Mesendoderm (in vitro differentiated cells): ENCODE measurements at regions not wholly inside any gene's neighbourhood (a gene's known extent, or its start where the extent isn't known, plus 50 kb on each side); places are given as distances from the start of the nearest gene placed in this dataset.
A peak's percentile ranks its signal among the peaks of the same experiment; 100 is the strongest.

Source experiments
- DNase-seq: peaks from one replicate; pipeline ENCODE4 v3.0.0; 2013
- H2AK5ac ChIP-seq: 2 replicates; pipeline ENCODE4 v1.6.1; 2013; ENCODE audit warnings: low read length, inconsistent platforms
- H2BK120ac ChIP-seq: 2 replicates; pipeline ENCODE4 v1.6.1; 2013; ENCODE audit warnings: low read depth, mild to moderate bottlenecking, low read length, moderate library complexity, mixed read lengths
- H2BK15ac ChIP-seq: replicated peaks from 2 replicates; pipeline ENCODE4 v1.6.1; 2013; ENCODE audit warnings: low read depth, mild to moderate bottlenecking, moderate library complexity
- H2BK5ac ChIP-seq: 2 replicates; pipeline ENCODE4 v1.6.1; 2013; ENCODE audit warnings: low read length, inconsistent platforms
- H3K18ac ChIP-seq: 2 replicates; pipeline ENCODE4 v1.6.1; 2013; ENCODE audit warnings: mild to moderate bottlenecking, low read length, mixed read lengths
- H3K23ac ChIP-seq: one replicate; pipeline ENCODE4 v1.6.1; 2013; ENCODE audit warnings: low read length
- H3K27ac ChIP-seq: 2 replicates; pipeline ENCODE4 v1.5.1; 2013; ENCODE audit warnings: low read depth, mild to moderate bottlenecking, inconsistent platforms, low read length, moderate library complexity
- H3K27me3 ChIP-seq: 2 replicates; pipeline ENCODE4 v1.6.1; 2013; ENCODE audit warnings: low read length, control low read depth, mild to moderate bottlenecking, inconsistent platforms; ENCODE audit not compliant: insufficient read depth, poor library complexity
- H3K36me3 ChIP-seq: 2 replicates; pipeline ENCODE4 v1.6.1; 2013; ENCODE audit warnings: low read length, inconsistent platforms; ENCODE audit not compliant: control insufficient read depth, insufficient read depth
- H3K4ac ChIP-seq: one replicate; pipeline ENCODE4 v1.6.1; 2013; ENCODE audit warnings: low read depth, mild to moderate bottlenecking, low read length, moderate library complexity
- H3K4me1 ChIP-seq: 2 replicates; pipeline ENCODE4 v1.6.1; 2013; ENCODE audit warnings: low read depth, low read length, inconsistent platforms; ENCODE audit not compliant: control insufficient read depth
- H3K4me2 ChIP-seq: 2 replicates; pipeline ENCODE4 v1.6.1; 2013; ENCODE audit warnings: low read length
- H3K4me3 ChIP-seq: 2 replicates; pipeline ENCODE4 v1.5.1; 2013; ENCODE audit warnings: mild to moderate bottlenecking, low read length
- H3K56ac ChIP-seq: one replicate; pipeline ENCODE4 v1.6.1; 2013; ENCODE audit warnings: low read length
- H3K79me1 ChIP-seq: 2 replicates; pipeline ENCODE4 v1.6.1; 2013; ENCODE audit warnings: low read length, inconsistent platforms
- H3K79me2 ChIP-seq: 2 replicates; pipeline ENCODE4 v1.6.1; 2013; ENCODE audit warnings: mild to moderate bottlenecking, low read length; ENCODE audit not compliant: control insufficient read depth, insufficient read depth
- H3K9ac ChIP-seq: 2 replicates; pipeline ENCODE4 v1.6.1; 2013; ENCODE audit warnings: low read length, inconsistent platforms
- H4K5ac ChIP-seq: one replicate; pipeline ENCODE4 v1.6.1; 2013; ENCODE audit warnings: low read length
- H4K8ac ChIP-seq: one replicate; pipeline ENCODE4 v1.6.1; 2013; ENCODE audit warnings: low read depth, mild to moderate bottlenecking, control low read depth, low read length, moderate library complexity
- WGBS: extraction: QIAGEN DNeasy Blood & Tissue Kit; methylation state at CpG from one replicate; pipeline ENCODE4 v1.1.7; 2013; ENCODE audit warnings: low lambda C conversion rate, missing lambda C conversion rate; ENCODE audit not compliant: insufficient coverage; ENCODE audit errors: extremely low coverage; 5-methylcytosine and 5-hydroxymethylcytosine counted together

DNA sequence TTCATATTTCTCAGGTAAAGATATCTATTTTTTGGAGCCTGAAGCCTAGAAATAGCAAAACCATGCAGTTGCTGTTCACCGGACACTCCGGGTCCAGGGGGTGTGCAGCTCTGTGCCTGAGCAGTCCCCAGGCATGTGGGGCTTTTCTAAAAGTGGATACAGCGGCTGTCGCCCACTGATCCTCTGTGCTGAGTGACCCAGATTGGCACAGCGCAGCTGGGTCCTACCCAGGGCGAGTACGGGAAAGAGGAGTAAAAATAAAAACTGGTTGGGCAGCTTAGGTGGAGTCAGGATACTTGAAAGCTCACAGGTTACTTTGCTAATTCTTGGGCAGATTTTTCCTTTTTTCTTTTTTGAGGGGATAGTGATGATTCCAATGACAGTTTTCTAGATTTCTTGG, 118.8 kb downstream of the UCHL1 start:
- Histone ChIP-seq H3K4me3 (no peak overlapping the region), H3K23ac (no peak overlapping the region), H2BK120ac (no peak overlapping the region), H3K4me1 (no peaks in the 10 kb centered on the region), H3K27me3 (no peaks in the 10 kb centered on the region), H3K18ac (no peak overlapping the region), H3K36me3 (no peaks in the 10 kb centered on the region), H4K5ac (no peak overlapping the region), H3K4ac (no peak overlapping the region), H2AK5ac (no peak overlapping the region), H2BK15ac (no peak overlapping the region), H3K79me1 (no peaks in the 10 kb centered on the region), H3K4me2 (no peak overlapping the region), H4K8ac (no peak overlapping the region), H2BK5ac (no peak overlapping the region), H3K79me2 (no peaks in the 10 kb centered on the region), H3K27ac (no peak overlapping the region), H3K56ac (no peak overlapping the region), H3K9ac (no peak overlapping the region)
- WGBS, result no CpG with 5 or more reads among the region's 7 CpGs
- DNase-seq, result no peak

GRCh38 chr4:41377196-41377595, 120.5 kb downstream of the UCHL1 start:
- whole genome bisulfite sequencing, result no CpG with 5 or more reads among the region's 3 CpGs
- no peaks in the 10 kb centered on the region for H3K36me3 ChIP-seq

GRCh38 chr4:41379230-41379629, 122.5 kb downstream of the UCHL1 start:
- no peak overlapping the region for H3K4ac ChIP-seq
- no peak for DNase-seq
- no CpG with 5 or more reads among the region's 1 CpG for WGBS

More at GRCh38 chr4:41377196-41377595, 120.5 kb downstream of the UCHL1 start:
- no peak for DNase-seq
- Histone ChIP-seq H3K23ac (no peak overlapping the region), H3K4me2 (no peak overlapping the region), H3K27ac (no peak overlapping the region), H2BK15ac (no peak overlapping the region), H2BK120ac (no peak overlapping the region), H3K79me1 (no peaks in the 10 kb centered on the region), H4K8ac (no peak overlapping the region), H2AK5ac (no peak overlapping the region), H2BK5ac (no peak overlapping the region), H3K79me2 (no peaks in the 10 kb centered on the region), H3K4me1 (no peaks in the 10 kb centered on the region), H3K18ac (no peak overlapping the region), H4K5ac (no peak overlapping the region), H3K9ac (no peak overlapping the region), H3K27me3 (no peaks in the 10 kb centered on the region), H3K4me3 (no peak overlapping the region), H3K56ac (no peak overlapping the region), H3K4ac (no peak overlapping the region)

GRCh38 chr4:41380511-41381157, 123.9 kb downstream of the UCHL1 start:
- no peak overlapping the region for H3K9ac ChIP-seq
- no peak overlapping the region for H3K56ac ChIP-seq
- no peaks in the 10 kb centered on the region for H3K79me1 ChIP-seq
- H2BK120ac ChIP-seq, result no peak overlapping the region
- no peak overlapping the region for H3K4ac ChIP-seq
- H3K23ac ChIP-seq, result no peak overlapping the region
- no peak overlapping the region for H3K4me2 ChIP-seq
- H3K4me1 ChIP-seq, result no peaks in the 10 kb centered on the region
- H2BK5ac ChIP-seq, result no peak overlapping the region
- no peak overlapping the region for H3K18ac ChIP-seq
- 100% methylated on average over 1 of the region's 1 CpG for WGBS
- DNase-seq, result no peak
- H2AK5ac ChIP-seq, result no peak overlapping the region
- H3K27ac ChIP-seq, result no peak overlapping the region
- no peak overlapping the region for H4K8ac ChIP-seq
- H3K27me3 ChIP-seq, result no peaks in the 10 kb centered on the region
- no peak overlapping the region for H2BK15ac ChIP-seq
- H3K4me3 ChIP-seq, result no peak overlapping the region
- no peaks in the 10 kb centered on the region for H3K36me3 ChIP-seq
- H4K5ac ChIP-seq, result no peak overlapping the region
- no peaks in the 10 kb centered on the region for H3K79me2 ChIP-seq

More at GRCh38 chr4:41379230-41379629, 122.5 kb downstream of the UCHL1 start:
- Histone ChIP-seq H2BK120ac (no peak overlapping the region), H3K27me3 (no peaks in the 10 kb centered on the region), H3K18ac (no peak overlapping the region), H2BK15ac (no peak overlapping the region), H3K9ac (no peak overlapping the region), H3K4me3 (no peak overlapping the region), H4K8ac (no peak overlapping the region), H2AK5ac (no peak overlapping the region), H3K56ac (no peak overlapping the region), H3K4me2 (no peak overlapping the region), H3K27ac (no peak overlapping the region), H3K79me1 (no peaks in the 10 kb centered on the region), H2BK5ac (no peak overlapping the region), H4K5ac (no peak overlapping the region), H3K23ac (no peak overlapping the region), H3K79me2 (no peaks in the 10 kb centered on the region), H3K4me1 (no peaks in the 10 kb centered on the region), H3K36me3 (no peaks in the 10 kb centered on the region)

- Histone ChIP-seq H2BK120ac (no peak overlapping the region), H3K56ac (no peak overlapping the region), H3K27ac (no peak overlapping the region), H3K36me3 (no peaks in the 10 kb centered on the region), H3K79me1 (no peaks in the 10 kb centered on the region), H4K5ac (no peak overlapping the region), H2BK15ac (no peak overlapping the region), H3K4ac (no peak overlapping the region), H4K8ac (no peak overlapping the region), H2AK5ac (no peak overlapping the region), H3K4me1 (no peaks in the 10 kb centered on the region), H3K79me2 (no peaks in the 10 kb centered on the region), H3K4me3 (no peak overlapping the region), H3K9ac (no peak overlapping the region), H2BK5ac (no peak overlapping the region), H3K27me3 (no peaks in the 10 kb centered on the region), H3K18ac (no peak overlapping the region), H3K23ac (no peak overlapping the region), H3K4me2 (no peak overlapping the region)
- no peak for DNase-seq
- no CpG with 5 or more reads among the region's 3 CpGs for WGBS
Measured at GRCh38 chr4:41381384-41381783, 124.7 kb downstream of the UCHL1 start.

DNA sequence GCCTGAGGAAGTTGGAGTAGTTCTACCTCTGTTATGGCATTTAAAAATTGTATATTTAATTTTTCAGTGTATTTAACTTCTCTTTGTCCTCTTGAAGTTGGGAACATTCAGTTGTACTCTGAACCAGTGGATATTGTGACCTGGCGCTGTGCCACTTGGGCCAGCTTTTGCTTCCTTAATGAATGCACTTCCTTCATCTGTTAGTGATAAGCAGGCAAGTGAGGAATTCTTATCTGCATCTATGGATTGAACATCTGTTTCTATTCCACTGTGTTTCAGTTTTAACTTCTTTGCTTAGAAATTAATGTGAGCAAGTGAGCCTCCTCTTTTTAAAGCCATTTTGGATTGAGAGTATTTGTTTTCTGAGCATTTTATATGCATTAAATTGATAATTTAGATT, 128.3 kb downstream of the UCHL1 start:
- Histone ChIP-seq H3K4me2 (no peak overlapping the region), H3K79me1 (no peaks in the 10 kb centered on the region), H3K9ac (no peak overlapping the region), H3K18ac (no peak overlapping the region), H2BK15ac (no peak overlapping the region), H2BK120ac (no peak overlapping the region), H3K27me3 (no peaks in the 10 kb centered on the region), H3K4me1 (no peaks in the 10 kb centered on the region), H3K36me3 (no peaks in the 10 kb centered on the region), H3K23ac (no peak overlapping the region), H3K27ac (no peak overlapping the region), H3K79me2 (no peaks in the 10 kb centered on the region), H3K56ac (no peak overlapping the region), H4K8ac (no peak overlapping the region), H3K4ac (no peak overlapping the region), H2AK5ac (no peak overlapping the region), H4K5ac (no peak overlapping the region), H2BK5ac (no peak overlapping the region), H3K4me3 (no peak overlapping the region)
- DNase-seq, result peak; percentile 34
- no CpG with 5 or more reads among the region's 1 CpG for WGBS
